DMS53 treated with DMSO at 0.1 percent for 48 hours (cell line): ENCODE measurements at regions not wholly inside any gene's neighbourhood (a gene's known extent, or its start where the extent isn't known, plus 50 kb on each side); places are given as distances from the start of the nearest gene placed in this dataset.

Source experiments
- DNase-seq: peaks from one replicate; lab custom pipeline; 2025; ENCODE audit not compliant: unreplicated experiment; lab: John Stamatoyannopoulos, UW

GRCh38 chr2:41962922-41963622 lies 84.7 kb upstream of the PKDCC start:
- DNase-seq, result no peak

DNA sequence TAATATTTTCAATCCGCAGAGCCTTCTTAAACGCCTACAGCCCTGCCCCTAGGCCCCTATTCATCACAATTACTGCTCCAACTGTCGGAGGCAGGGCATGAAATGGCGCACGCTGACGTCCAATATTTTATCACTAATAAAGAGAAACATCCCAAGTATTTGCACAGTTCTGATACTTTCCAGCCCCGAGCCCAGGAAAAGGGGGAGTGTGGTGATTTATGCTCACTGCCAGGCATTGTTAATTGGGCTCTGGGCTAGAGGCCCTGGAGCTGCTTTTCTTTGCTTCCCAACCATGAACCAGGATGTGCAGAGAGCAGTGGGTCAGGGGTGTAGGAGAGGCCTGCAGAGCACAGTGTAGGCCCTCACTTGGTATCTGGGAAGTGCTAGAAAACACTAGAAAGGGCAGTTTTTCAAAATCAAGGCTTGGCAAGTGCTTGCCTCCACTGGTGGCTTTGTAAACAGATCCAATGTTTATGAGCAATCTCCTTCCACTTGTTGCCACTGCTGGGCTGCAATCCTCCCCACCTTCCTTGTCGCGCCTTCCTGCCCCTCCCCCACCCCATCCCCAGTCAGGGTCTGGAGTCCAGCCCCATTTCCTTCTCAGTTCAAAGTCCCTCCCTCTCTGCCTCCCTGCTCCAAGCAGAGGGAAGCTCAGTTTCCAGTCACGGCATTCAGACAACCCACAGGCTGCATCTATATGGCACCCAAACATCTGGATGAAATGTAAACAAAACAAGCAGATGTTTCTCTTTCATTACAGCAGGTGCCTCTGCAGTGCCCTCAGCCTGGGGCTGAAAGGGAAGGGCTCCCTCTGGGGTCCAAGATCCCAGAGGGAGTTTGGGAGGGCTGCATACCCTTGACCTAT lies 83.9 kb upstream of the PKDCC start:
- peak; percentile 49 for DNase-seq

DNA sequence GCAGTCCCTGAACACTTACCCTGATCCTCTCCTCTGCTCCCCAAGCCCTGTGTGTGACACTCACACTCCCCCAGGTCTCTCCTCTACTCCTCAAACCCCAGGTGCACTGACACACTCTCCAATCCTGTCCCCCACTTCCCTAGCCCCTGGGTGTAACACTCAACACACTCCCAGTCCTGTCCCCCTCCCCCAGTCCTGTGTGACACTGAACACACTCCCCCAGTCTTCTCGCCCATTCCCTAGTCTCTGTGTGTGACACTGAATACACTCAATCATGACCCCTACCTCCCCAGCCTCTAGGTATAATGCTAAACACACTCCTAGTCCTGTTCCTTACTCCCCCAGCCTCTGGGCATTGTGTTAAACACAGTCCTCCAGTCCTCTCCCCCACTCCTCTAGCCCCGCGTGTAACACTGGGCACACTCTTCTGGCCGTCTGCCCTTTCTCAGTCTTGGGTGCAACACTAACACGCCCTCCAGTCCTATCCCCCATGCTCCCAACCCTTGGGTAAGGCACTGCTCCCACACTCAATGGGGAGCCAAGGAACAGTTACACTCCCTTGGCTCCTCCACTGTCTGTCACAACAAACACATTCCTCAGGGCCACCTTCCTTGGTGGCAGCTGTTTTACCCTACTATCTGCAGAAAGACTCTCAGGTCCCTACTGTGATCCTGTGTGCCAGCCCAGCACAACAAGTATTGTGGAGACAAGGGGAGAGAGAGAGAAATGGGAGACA lies 82.5 kb upstream of the PKDCC start:
- no peak for DNase-seq

GRCh38 chr2:41965909-41966295 lies 81.9 kb upstream of the PKDCC start:
- no peak for DNase-seq

GRCh38 chr2:41966431-41966893 lies 81.4 kb upstream of the PKDCC start:
- DNase-seq, result no peak

GRCh38 chr2:41966920-41967319 lies 80.9 kb upstream of the PKDCC start:
- no peak for DNase-seq

DNA sequence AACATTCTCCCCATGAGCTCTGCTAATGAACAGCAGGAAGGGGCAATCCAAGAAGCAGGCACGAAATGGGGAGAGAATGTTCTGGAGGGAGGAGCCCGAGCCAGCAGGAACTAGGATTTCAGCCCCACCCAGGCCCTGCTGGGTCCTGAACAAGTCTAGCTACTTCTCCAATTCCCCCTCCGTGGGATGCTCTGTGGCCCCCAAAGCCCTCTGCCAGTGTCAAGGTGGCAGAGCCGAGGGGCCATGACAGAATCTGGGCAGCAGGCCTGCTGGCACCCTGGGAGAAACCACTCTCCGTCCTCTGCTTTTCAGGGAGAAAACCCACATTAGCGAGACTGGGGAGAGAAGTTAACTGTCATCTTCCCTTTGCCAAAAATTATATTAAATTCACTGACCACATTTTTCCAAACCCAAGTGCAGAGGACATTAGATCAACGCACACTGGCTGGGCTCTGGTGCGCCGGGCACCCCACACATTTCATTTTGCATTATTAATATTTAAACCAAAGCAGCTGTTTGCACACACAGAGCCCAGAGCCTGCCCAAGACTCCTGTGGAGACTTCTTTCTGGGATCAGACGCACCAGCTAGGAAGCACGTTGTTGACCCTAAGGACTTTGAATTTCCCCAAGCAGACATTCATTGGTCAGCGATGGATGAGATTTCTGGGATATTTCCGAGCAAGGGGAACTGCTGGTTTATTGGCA lies 80.2 kb upstream of the PKDCC start:
- no peak for DNase-seq

- DNase-seq, result no peak
Measured at GRCh38 chr2:41968182-41968578, 79.6 kb upstream of the PKDCC start.

- DNase-seq, result no peak
Measured at GRCh38 chr2:41970988-41971660, 76.7 kb upstream of the PKDCC start.

DNA sequence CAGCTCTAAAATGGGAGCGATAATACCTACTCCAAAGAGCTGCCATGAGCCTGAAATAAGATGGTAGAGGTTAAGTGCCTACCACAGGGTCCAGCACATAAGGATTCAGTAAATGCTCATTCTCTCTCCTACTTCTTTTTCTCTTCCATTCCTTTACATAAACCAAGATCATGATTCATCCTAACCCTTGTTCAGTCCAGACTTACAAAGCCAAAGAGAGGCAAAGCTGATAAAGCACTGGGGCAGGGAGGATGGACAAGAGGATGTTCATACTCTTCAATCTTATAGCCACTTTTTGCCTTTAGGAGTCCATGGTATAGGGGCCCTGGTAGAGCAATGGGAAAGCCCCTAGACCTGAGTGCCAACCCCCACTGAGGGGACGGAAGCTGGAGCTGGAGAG lies 75.6 kb upstream of the PKDCC start:
- DNase-seq, result no peak

DNA sequence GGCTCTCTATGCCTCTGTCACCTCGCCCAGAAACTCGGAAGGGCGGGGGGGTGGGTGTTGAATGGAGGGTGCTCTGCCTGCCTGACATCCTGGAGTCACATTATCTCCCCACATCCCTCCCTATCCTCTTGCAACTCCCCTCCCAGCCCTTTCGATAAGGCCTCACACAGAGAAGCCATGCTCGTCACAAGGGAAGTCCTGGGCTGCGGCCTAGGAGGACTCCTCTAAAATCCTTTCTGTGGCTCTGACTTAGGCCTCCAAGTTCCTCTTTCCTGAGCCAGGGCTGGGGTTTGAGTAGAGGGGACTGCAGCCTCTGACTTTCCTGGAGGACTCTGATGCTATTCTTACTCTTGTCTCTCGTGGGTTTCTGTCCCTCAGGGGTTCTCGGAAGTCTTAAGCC lies 75.0 kb upstream of the PKDCC start:
- DNase-seq, result no peak

- no peak for DNase-seq
Measured at GRCh38 chr2:41973871-41974270, 74.0 kb upstream of the PKDCC start.

GRCh38 chr2:41981417-41981816 lies 66.4 kb upstream of the PKDCC start:
- no peak for DNase-seq

DNA sequence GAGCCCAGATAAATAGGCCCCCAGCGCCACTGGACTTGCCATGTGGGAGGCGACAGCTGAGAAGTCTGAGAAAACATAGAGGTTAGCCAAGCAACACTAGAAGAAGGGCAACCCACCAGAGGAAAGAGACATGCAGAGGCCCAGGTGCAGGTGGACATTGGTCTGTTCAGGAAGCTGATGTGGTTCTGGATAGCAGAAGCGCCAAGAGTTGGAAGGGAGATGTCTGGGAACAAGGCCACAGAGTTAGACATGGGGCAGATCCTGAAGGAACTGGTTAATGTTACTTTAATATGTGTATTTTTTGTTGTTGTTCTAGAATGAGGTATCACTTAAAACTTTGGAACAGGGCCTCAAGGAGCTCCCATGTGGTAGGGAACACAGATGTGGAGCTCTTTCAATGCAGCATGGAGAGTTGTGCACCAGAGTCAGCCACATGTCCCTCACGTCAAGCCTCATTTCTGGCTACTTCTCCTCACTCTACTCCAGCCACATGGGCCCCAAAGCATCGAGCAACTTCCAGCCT lies 62.2 kb upstream of the PKDCC start:
- DNase-seq, result no peak

DNA sequence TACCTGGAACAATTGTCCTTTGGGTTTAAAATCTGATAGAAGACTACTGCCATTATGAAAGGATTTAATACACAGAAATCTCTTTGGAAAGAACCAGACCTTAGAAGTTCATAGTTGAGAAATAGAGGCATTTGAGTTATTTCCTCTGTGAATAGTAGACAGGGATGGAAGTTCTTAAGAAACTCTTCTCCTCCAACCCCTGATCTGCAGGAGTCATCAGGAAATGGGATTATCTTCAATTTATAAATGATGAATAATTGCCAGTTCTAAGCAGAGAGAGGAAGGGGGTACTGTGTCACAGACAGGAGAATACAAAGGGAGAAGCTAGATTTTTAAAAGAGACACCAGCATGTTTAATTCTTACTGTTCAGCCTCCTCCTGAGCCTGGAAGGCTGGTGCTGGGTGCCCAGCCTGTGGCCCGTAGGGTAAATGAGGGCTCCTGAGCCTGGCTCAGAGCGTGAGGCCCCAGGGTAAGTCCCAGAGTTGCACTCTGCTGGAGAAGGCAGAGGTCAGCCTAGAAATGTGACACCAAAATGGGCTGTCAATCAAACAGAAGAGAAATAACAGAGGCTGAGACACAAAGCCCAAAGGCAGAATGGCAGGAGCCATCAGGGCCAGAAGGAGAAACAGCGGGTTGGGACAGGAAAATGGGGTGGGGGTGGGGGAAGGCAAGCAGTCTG lies 58.2 kb upstream of the PKDCC start:
- no peak for DNase-seq

DNA sequence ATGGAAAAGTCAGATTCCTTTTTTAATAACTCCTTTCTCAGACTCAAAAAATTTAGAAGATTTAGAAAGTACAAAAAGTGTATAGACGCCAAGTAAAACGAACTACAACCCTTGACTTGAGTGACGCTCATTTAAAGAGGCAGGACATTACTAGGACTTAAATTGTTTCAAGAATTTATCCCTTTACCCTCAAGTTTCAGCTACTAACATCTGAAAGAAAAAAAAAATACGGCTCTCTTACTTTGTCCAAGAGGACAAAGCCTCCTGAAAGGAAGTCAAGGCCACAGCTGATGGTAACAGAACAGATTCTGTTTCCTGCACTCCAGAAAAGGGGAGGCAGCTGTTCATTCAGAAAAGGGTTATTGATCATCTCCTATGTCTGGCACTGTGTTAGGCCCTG lies 57.6 kb upstream of the PKDCC start:
- no peak for DNase-seq

DNA sequence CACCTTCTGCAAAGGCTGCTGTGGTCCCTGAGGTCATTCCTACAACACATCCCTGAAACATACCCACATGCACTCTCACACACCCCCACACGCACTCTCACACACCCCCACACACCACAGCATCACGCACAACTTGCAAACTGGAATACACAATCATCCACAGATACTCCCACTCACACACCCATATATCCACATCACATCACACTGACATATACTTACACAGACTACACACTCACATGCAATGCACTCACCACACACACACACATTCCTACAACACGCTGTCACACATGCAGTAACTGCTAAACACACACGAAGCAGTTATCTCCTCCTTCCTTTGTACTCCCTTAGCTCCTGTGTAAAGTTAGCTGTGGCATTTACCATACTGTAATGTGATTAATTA lies 57.1 kb upstream of the PKDCC start:
- DNase-seq, result no peak

GRCh38 chr2:41992056-41992642 lies 55.7 kb upstream of the PKDCC start:
- no peak for DNase-seq

- no peak for DNase-seq
Measured at GRCh38 chr2:41992671-41993434, 55.0 kb upstream of the PKDCC start.
